ACHN (cell line): ENCODE measurements at regions not wholly inside any gene's neighbourhood (a gene's known extent, or its start where the extent isn't known, plus 50 kb on each side); places are given as distances from the start of the nearest gene placed in this dataset.
"Not testable (repeated sequence)": the region's sequence is repeated elsewhere in the genome, so short reads cannot be mapped to it uniquely, and the experiment has no call there.

Source experiments
- DNase-seq: peaks from one replicate; pipeline ENCODE4 v3.0.0-alpha.2; 2015
- in situ Hi-C: cut with HindIII; loops from 2 replicates; pipeline ENCODE4 v1.10.0; 2017; ENCODE audit warnings: low sequenced_read_pairs, low pct_ligation_motif_present, low pct_unique_long_range_greater_than_20kb

- in situ Hi-C loops = not testable (repeated sequence)
Measured at GRCh38 chr20:1814861-1815260, 80.3 kb upstream of the SIRPA start.

GRCh38 chr20:1813674-1814635 is 81.3 kb upstream of the SIRPA start:
- no peak for DNase-seq
- in situ Hi-C loops = no loop called here

More at GRCh38 chr20:1814861-1815260, 80.3 kb upstream of the SIRPA start:
- not testable (repeated sequence) for DNase-seq

- in situ Hi-C loops = no loop called here
- peak; percentile 73 for DNase-seq
Measured at GRCh38 chr20:1813101-1813529, 82.1 kb upstream of the SIRPA start.

- in situ Hi-C loops = no loop called here
Measured at GRCh38 chr20:1811621-1812498, 83.3 kb upstream of the SIRPA start.

GRCh38 chr20:1810926-1811620 is 84.1 kb upstream of the SIRPA start:
- in situ Hi-C loops = no loop called here
- DNase-seq = peak; percentile 40

More at GRCh38 chr20:1811621-1812498, 83.3 kb upstream of the SIRPA start:
- no peak for DNase-seq

- in situ Hi-C loops = no loop called here
- no peak for DNase-seq
Measured at GRCh38 chr20:1810572-1810925, 84.7 kb upstream of the SIRPA start.

GRCh38 chr20:1809611-1810510 is 85.3 kb upstream of the SIRPA start:
- peak; percentile 83 for DNase-seq

GRCh38 chr20:1809131-1809572 is 86.1 kb upstream of the SIRPA start:
- peak; percentile 88 for DNase-seq
- in situ Hi-C loops = no loop called here

More at GRCh38 chr20:1809611-1810510, 85.3 kb upstream of the SIRPA start:
- in situ Hi-C loops = no loop called here

GRCh38 chr20:1808101-1808500 is 87.1 kb upstream of the SIRPA start:
- in situ Hi-C loops = no loop called here
- DNase-seq = no peak

- DNase-seq = no peak
- in situ Hi-C loops = no loop called here
Measured at GRCh38 chr20:1807394-1807793, 87.8 kb upstream of the SIRPA start.

GRCh38 chr20:1806456-1806855 is 88.8 kb upstream of the SIRPA start:
- in situ Hi-C loops = no loop called here
- DNase-seq = no peak

- DNase-seq = no peak
- in situ Hi-C loops = no loop called here
Measured at GRCh38 chr20:1805816-1806215, 89.4 kb upstream of the SIRPA start.

- DNase-seq = peak; percentile 46
- in situ Hi-C loops = no loop called here
Measured at GRCh38 chr20:1805161-1805581, 90.0 kb upstream of the SIRPA start.

- DNase-seq = no peak
- in situ Hi-C loops = no loop called here
Measured at GRCh38 chr20:1804554-1804956, 90.7 kb upstream of the SIRPA start.

- in situ Hi-C loops = no loop called here
- no peak for DNase-seq
Measured at GRCh38 chr20:1803932-1804501, 91.2 kb upstream of the SIRPA start.

- DNase-seq = peak; percentile 73
- in situ Hi-C loops = no loop called here
Measured at GRCh38 chr20:1803061-1803931, 91.9 kb upstream of the SIRPA start.
